ENCODE measurements at regions not wholly inside any gene's neighbourhood (a gene's known extent, or its start where the extent isn't known, plus 50 kb on each side); places are given as distances from the start of the nearest gene placed in this dataset.

DNA sequence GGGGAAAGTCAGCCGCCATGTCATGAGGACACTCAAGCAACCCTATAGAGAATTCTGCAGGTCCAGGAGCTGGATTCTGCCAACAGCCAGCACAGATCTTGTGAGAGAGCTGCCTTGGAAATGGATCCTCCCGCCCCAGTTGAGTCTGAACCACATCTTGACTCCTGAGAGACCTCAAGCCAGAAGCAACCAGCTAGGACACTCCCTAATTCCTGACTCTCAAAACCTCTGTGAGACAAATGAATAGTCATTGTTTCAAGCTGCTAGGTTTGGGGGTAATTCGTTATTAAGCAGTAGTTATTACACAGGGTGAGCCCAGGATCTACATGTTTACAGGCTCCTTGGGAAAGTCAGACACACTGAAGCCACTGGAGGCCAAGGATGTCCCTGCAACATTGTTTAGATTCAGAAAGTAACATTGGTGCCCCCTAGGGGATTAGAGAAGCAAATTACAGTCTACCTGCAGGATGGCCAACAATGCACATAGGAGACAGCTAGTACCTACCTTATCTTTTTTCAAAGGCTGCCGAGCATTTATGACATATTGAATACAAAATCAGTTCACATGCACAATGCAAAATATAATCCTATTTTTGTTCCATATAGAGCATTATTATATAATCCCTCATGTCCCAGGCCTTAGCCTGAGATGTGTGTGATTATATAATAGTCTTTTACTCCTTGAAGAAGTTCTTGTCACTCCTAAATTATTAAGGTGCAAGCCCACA, 57.9 kb upstream of the FICD start:
- TF ChIP-seq, protein P1, sequence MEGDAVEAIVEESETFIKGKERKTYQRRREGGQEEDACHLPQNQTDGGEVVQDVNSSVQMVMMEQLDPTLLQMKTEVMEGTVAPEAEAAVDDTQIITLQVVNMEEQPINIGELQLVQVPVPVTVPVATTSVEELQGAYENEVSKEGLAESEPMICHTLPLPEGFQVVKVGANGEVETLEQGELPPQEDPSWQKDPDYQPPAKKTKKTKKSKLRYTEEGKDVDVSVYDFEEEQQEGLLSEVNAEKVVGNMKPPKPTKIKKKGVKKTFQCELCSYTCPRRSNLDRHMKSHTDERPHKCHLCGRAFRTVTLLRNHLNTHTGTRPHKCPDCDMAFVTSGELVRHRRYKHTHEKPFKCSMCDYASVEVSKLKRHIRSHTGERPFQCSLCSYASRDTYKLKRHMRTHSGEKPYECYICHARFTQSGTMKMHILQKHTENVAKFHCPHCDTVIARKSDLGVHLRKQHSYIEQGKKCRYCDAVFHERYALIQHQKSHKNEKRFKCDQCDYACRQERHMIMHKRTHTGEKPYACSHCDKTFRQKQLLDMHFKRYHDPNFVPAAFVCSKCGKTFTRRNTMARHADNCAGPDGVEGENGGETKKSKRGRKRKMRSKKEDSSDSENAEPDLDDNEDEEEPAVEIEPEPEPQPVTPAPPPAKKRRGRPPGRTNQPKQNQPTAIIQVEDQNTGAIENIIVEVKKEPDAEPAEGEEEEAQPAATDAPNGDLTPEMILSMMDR (conservative IDR thresholded peaks at IDR 0.05 in 1 of 2, IDR thresholded peaks at IDR 0.05 in 1 of 2; ENCODE audit: low read depth in 1 of 2, low read length in 2 of 2), result peak; percentile 54 to 60
- TF ChIP-seq EZH2 (IDR thresholded peaks at IDR 0.05; ENCODE audit: low read length, missing control alignments), result no peak
